HG03460 (cell line): ENCODE measurements at regions not wholly inside any gene's neighbourhood (a gene's known extent, or its start where the extent isn't known, plus 50 kb on each side); places are given as distances from the start of the nearest gene placed in this dataset.

Experiments used
- ATAC-seq: cut with Tn5 transposase; IDR thresholded peaks from one replicate; pipeline ENCODE4 v1.9.1; 2021; ENCODE audit not compliant: unreplicated experiment

- ATAC-seq = no peak
These were observed 203.6 kb upstream of the UBASH3B start for GRCh38 chr11:122451911-122452310.

DNA sequence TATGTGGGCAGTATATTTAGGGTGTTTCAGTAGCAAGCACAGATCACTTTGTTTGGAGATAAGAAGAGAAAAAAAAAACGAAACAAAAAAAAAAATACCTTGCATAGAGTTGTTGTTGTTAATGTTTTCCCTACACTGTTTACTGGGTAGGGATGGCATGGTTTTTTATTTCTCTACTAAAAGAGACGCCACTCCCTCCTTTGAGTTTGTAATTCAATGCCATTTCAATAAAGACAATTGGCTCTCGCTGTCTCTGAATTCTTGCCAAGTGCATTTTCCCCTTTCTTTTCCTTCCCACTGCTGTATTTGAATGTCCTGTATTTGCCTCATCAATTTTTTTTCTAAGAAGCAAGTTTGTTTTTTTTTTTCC, 213.9 kb upstream of the UBASH3B start:
- ATAC-seq = no peak

GRCh38 chr11:122440811-122441665, 214.5 kb upstream of the UBASH3B start:
- ATAC-seq = no peak

DNA sequence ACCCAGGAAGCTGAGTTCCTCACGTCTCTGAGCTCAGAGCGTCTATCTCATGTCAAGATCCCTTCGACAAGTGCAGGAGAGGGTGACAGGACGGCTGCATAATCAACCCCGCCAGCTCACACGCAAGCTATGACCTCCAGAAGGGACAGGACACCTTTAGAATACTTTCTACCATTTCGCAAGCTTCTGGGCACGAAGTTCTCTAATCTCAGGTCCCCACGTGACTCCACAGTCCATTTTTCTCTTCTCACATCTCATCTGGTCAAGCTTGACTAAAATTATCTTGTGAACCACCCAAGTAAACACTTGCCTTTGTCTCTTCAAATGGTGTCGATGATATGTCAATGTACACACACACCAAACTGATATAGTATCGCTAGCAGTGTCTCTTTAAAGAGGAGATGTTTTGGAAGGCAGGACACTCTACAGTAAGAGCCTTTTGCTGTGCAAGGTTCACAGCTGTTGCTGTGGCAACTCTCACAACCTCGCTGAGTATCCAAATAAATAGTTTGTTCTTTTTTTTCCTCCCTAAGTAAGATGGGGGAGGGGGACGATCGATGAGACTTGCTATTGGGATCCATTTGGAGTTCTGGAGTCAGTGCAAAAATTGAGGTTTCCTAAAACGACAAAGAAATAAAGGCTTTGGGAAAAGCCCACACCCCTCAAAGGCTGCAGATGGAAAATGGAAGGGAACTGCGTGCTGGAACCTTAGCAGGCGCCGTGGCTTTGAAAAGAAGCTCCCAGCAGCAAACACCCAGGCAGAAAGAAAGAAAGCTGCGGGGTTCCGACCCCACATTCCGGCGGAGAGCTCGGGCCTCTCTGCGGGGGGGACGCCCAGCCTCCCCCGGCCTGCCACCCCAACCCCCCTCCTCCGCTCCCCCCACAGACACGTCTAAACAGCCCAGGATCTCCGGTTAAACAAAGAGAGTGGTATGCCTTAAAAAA, 215.4 kb upstream of the UBASH3B start:
- ATAC-seq = no peak

- ATAC-seq = no peak
These were observed 219.3 kb upstream of the UBASH3B start for GRCh38 chr11:122436188-122436555.

GRCh38 chr11:122435540-122436187, 219.9 kb upstream of the UBASH3B start:
- no peak for ATAC-seq

- ATAC-seq = no peak
These were observed 220.7 kb upstream of the UBASH3B start for GRCh38 chr11:122434786-122435185.

- ATAC-seq = no peak
These were observed 225.0 kb upstream of the UBASH3B start for GRCh38 chr11:122430490-122430889.

- no peak for ATAC-seq
These were observed 229.4 kb upstream of the UBASH3B start for GRCh38 chr11:122426073-122426472.

GRCh38 chr11:122424636-122425035, 230.9 kb upstream of the UBASH3B start:
- ATAC-seq = no peak

- ATAC-seq = no peak
These were observed 231.6 kb upstream of the UBASH3B start for GRCh38 chr11:122423886-122424285.

- no peak for ATAC-seq
These were observed 232.2 kb upstream of the UBASH3B start for GRCh38 chr11:122423273-122423672.

DNA sequence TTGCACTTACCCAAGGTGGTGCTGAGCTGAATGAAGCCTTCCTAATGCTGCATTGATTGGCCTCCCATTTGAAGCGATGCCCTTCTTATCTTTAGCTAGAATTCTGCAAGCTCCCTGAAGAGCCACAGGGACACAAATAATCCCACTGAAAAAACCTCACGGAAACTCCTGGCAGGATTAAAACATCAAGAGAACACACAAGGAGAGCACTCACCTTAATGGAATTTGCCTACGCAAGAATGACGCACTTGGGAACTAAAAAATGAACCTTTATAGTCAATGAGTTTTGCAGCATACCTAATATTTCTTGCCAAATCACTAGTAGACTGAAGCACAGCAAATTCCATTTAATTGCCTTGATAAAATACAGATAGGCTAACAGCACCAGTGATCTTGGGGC, 232.8 kb upstream of the UBASH3B start:
- no peak for ATAC-seq

GRCh38 chr11:122421702-122422101, 233.8 kb upstream of the UBASH3B start:
- no peak for ATAC-seq

GRCh38 chr11:122418032-122418431, 237.5 kb upstream of the UBASH3B start:
- no peak for ATAC-seq

- no peak for ATAC-seq
These were observed 241.0 kb upstream of the UBASH3B start for GRCh38 chr11:122414406-122415018.

DNA sequence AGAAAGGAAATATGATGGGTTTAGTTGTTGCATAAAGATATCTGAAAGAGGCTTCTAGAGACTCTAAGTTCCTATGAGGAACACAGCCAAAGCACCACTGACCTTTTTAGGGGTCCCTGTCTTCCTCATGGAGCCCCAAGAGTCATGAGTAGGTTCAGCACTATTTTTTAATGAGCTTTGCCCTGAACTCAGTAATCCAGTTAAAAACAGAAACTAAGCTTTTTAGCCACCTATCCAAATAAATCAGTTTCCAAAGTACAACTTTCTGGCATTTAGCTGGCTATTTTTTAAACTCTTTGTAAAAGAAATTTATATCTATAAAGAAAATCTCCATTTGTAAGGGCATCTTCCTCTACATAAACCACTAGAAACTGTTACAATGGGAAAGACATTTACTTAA, 241.8 kb upstream of the UBASH3B start:
- ATAC-seq = no peak

DNA sequence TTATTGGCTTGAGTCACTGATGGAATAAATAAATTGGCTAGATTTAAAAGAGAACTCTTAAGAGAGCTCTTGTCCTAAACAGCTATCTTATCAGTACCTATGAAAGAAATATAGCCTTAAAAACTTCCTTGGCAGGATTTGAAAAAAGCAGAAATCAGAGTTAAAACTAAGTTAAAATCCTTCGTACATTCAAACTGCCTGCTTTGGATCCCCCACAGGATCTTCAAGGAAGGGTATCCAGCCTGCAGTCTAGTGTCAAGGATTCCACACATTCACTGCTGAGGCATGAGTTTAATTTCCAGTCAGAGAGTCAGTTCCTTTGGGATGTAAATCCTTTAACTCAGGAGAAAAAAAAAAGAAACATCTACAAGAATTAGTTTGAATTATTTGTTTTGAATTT, 242.9 kb upstream of the UBASH3B start:
- ATAC-seq = no peak

DNA sequence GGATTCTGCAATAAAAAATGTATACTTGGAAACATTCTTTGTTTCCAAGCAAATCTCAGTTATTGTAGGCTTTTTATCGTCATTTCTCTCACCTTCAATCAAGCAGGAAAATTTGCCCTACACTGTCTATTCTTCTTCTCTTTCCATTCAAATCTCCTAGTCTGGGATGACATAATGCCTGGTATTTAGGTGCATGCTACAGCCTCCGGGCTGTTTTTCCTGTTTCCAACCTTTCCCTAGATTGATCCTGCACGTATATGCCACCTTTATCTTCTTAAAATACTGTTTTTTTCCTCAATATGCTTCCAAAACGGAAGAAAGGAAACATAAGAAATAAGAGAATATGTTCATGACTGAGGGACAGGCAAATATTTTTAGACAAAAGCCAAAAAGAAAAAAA, 249.1 kb upstream of the UBASH3B start:
- no peak for ATAC-seq

DNA sequence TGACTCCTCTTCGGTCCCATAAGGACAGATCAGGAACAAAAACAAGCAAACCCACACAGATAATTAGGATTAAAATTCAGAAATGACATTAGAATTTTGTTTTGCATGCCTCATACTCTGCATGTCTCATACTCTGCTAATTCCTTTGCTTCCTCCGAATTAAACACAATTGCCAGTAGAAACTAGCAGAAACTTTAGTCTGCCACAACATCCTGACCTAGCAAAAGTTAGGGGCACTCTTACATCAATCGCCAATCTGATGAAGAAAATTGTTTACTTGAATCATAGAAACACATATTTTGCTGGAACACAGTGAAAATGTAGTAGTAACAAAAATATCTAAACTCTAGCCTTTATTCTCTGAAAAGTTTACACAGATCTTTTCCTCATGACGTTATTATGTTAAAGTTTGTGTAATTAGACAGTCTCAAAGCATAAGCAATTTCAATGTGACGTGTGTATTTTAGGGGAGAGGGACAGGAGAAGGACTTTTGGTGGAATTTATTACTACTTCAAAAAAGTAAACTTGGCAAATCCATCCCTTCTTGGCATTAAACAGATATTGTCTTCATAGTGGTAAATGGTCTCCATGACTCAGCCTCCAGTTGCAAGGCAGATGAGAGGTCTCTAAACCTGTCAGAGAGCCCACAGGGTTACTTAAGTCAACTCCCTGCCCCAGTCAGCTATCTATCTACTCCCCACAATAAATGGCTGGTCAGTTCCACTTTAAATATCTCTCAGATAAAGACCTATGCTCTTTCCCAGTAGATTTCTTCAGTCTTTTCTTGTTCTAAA, 249.8 kb upstream of the UBASH3B start:
- ATAC-seq = no peak
